Activated CD8-positive, alpha-beta T cell treated with anti-CD3 and anti-CD28 coated beads for 36 hours (primary cell): ENCODE measurements at regions not wholly inside any gene's neighbourhood (a gene's known extent, or its start where the extent isn't known, plus 50 kb on each side); places are given as distances from the start of the nearest gene placed in this dataset.

Experiments used
- ATAC-seq: fragments of 200-7000 bp; cut with Tn5 transposase; one replicate; pipeline ENCODE4 v1.10.0; 2021; ENCODE audit warnings: mild to moderate bottlenecking, moderate library complexity
- CTCF ChIA-PET: fragments of 350-600 bp; sonication (Branson Sonifier 250); formaldehyde crosslinking; loops from one replicate; lab custom pipeline; 2021; ENCODE audit warnings: antibody characterized with exemption; lab: Charles Lee
- POLR2A ChIA-PET: fragments of 350-600 bp; sonication (Branson Sonifier 250); formaldehyde crosslinking; loops from one replicate; lab custom pipeline; 2021; ENCODE audit warnings: antibody characterized with exemption; lab: Charles Lee
- DNase-seq: peaks from one replicate; pipeline ENCODE4 v3.0.0-alpha.2; 2020
- H3K27ac Mint-ChIP-seq: one replicate; pipeline ENCODE4 v1.8.0; 2021; ENCODE audit warnings: mild to moderate bottlenecking, mixed read lengths
- H3K27me3 Mint-ChIP-seq: one replicate; pipeline ENCODE4 v1.8.0; 2021; ENCODE audit warnings: mixed read lengths
- H3K36me3 Mint-ChIP-seq: one replicate; pipeline ENCODE4 v1.8.0; 2021; ENCODE audit warnings: low read depth, mixed read lengths
- H3K4me1 Mint-ChIP-seq: one replicate; pipeline ENCODE4 v1.8.0; 2021; ENCODE audit warnings: low read depth, mixed read lengths
- H3K4me3 Mint-ChIP-seq: one replicate; pipeline ENCODE4 v1.8.0; 2021; ENCODE audit warnings: mild to moderate bottlenecking, moderate library complexity, mixed read lengths
- H3K9me3 Mint-ChIP-seq: one replicate; pipeline ENCODE4 v1.8.0; 2021; ENCODE audit warnings: mixed read lengths
- intact Hi-C: fragments of 100-400 bp; cut with micrococcal nuclease; formaldehyde crosslinking; loops from one replicate; pipeline ENCODE4 v1.10.0; 2022
- TF ChIP-seq, protein P1 (sequence below): fragments of 200-600 bp; IDR thresholded peaks from one replicate; pipeline ENCODE4 v1.8.0; 2022; ENCODE audit warnings: antibody characterized with exemption, mild to moderate bottlenecking

DNA sequence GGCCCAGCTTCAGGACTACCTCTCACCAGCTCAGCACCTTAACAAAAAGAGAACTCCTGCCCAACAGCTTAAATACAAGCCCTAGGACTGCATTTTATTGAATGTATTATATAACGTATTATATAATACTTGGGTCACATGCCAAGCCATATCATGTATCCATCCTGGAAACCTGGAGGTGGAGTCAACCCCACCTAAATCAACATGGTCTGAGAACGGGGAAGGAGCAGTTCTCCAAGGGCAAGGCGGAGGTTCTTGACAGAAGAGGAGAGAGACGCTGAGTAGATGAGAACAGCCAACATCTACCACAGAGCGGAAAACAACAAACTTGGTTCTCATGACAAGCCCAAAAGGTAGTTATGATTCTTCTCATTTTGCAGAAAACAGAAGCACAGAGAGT, 163.4 kb downstream of the FGF18 start:
- Mint-ChIP-seq H3K27ac (no peak overlapping the region), H3K4me3 (no peak overlapping the region), H3K9me3 (no peaks in the 10 kb centered on the region), H3K4me1 (no peaks in the 10 kb centered on the region), H3K36me3 (no peaks in the 10 kb centered on the region), H3K27me3 (peaks cover 5% of the 10 kb centered on the region)
- TF ChIP-seq, protein P1, sequence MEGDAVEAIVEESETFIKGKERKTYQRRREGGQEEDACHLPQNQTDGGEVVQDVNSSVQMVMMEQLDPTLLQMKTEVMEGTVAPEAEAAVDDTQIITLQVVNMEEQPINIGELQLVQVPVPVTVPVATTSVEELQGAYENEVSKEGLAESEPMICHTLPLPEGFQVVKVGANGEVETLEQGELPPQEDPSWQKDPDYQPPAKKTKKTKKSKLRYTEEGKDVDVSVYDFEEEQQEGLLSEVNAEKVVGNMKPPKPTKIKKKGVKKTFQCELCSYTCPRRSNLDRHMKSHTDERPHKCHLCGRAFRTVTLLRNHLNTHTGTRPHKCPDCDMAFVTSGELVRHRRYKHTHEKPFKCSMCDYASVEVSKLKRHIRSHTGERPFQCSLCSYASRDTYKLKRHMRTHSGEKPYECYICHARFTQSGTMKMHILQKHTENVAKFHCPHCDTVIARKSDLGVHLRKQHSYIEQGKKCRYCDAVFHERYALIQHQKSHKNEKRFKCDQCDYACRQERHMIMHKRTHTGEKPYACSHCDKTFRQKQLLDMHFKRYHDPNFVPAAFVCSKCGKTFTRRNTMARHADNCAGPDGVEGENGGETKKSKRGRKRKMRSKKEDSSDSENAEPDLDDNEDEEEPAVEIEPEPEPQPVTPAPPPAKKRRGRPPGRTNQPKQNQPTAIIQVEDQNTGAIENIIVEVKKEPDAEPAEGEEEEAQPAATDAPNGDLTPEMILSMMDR: no peak
- DNase-seq: no peak
- CTCF ChIA-PET: no interaction called here
- no peak for ATAC-seq
- POLR2A ChIA-PET: no interaction called here
- intact Hi-C loops: no loop called here

GRCh38 chr5:171585981-171586380, 166.5 kb downstream of the FGF18 start:
- DNase-seq: no peak
- Mint-ChIP-seq H3K27me3 (peaks cover 4% of the 10 kb centered on the region), H3K36me3 (no peaks in the 10 kb centered on the region), H3K4me1 (no peaks in the 10 kb centered on the region), H3K9me3 (no peaks in the 10 kb centered on the region), H3K4me3 (no peak overlapping the region), H3K27ac (no peak overlapping the region)
- ATAC-seq: no peak
- TF ChIP-seq, protein P1: no peak
- POLR2A ChIA-PET: interaction anchor here (1.0 kb wide), 1 partner anchor 18 kb away, joined by 3 read pairs; no protein-coding TSS in a partner anchor
- intact Hi-C loops: no loop called here
- CTCF ChIA-PET: interaction anchor here (1.4 kb wide), 1 partner anchor 473 kb away, joined by 3 read pairs; no protein-coding TSS in a partner anchor

GRCh38 chr5:171586436-171586835, 167.0 kb downstream of the FGF18 start:
- DNase-seq (no peak), ATAC-seq (no peak)
- ChIA-PET CTCF (no interaction called here), POLR2A (interaction anchor here (1.0 kb wide), 1 partner anchor 18 kb away, joined by 3 read pairs; no protein-coding TSS in a partner anchor)
- Mint-ChIP-seq H3K4me1 (no peaks in the 10 kb centered on the region), H3K27ac (no peak overlapping the region), H3K4me3 (no peak overlapping the region), H3K27me3 (peaks cover 4% of the 10 kb centered on the region), H3K36me3 (no peaks in the 10 kb centered on the region), H3K9me3 (no peaks in the 10 kb centered on the region)
- TF ChIP-seq, protein P1: no peak
- intact Hi-C loops: no loop called here

DNA sequence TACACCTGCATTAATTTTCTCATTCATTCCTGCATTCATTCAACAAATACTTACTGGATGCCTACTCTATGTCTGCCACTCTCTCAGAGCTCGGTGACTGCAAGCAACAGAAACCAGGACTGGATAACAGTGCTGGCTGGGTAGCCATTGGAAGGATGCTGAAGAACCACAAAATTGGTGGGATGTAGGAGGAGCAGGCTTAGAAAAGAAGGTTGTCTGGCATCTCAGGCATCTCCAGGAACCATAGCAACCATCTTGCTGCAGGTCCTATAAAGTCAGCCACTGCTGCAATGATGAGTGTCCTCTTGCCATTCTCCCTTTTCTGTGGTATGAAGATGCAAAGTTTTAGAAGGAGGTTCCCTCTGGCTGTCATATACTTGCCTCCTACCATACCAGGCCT, 168.6 kb downstream of the FGF18 start:
- H3K4me3 Mint-ChIP-seq: no peak overlapping the region
- ChIA-PET POLR2A (no interaction called here), CTCF (no interaction called here)
- no peaks in the 10 kb centered on the region for H3K36me3 Mint-ChIP-seq
- TF ChIP-seq, protein P1: no peak
- H3K9me3 Mint-ChIP-seq: no peaks in the 10 kb centered on the region
- no peak for DNase-seq
- ATAC-seq: no peak
- peaks cover 4% of the 10 kb centered on the region for H3K27me3 Mint-ChIP-seq
- H3K4me1 Mint-ChIP-seq: no peaks in the 10 kb centered on the region
- intact Hi-C loops: no loop called here
- H3K27ac Mint-ChIP-seq: no peak overlapping the region

DNA sequence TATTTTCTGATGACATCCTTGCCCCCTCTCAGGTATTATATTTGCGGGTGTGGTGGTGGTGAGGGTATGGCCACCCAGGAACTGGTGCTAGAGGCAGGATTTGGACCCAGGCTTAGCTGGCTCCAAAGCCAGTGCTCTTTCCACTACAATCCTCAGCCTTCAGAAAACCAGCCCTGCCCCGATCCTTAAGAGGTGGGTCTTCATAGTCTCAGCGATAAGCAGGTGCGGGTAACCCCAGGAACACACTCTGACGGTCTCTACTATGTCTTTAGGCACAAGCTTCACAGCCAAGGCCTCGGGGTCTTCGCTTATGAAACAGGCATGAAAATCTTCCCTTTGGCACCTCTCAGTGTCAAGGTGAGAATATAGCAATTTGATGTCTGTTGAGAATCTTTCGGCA, 169.3 kb downstream of the FGF18 start:
- Mint-ChIP-seq H3K9me3 (no peaks in the 10 kb centered on the region), H3K27me3 (peaks cover 4% of the 10 kb centered on the region)
- POLR2A ChIA-PET: interaction anchor here (0.6 kb wide), 1 partner anchor 420 kb away, joined by 3 read pairs; no protein-coding TSS in a partner anchor

More for the DNA sequence above, 169.3 kb downstream of the FGF18 start:
- DNase-seq (no peak), ATAC-seq (no peak)
- H3K36me3 Mint-ChIP-seq: no peaks in the 10 kb centered on the region
- intact Hi-C loops: no loop called here
- no peak overlapping the region for H3K4me3 Mint-ChIP-seq
- H3K27ac Mint-ChIP-seq: no peak overlapping the region
- TF ChIP-seq, protein P1: no peak
- CTCF ChIA-PET: no interaction called here
- no peaks in the 10 kb centered on the region for H3K4me1 Mint-ChIP-seq
